ENCODE measurements at regions not wholly inside any gene's neighbourhood (a gene's known extent, or its start where the extent isn't known, plus 50 kb on each side); places are given as distances from the start of the nearest gene placed in this dataset.

GRCh38 chr7:68547181-68547580, 1051.1 kb upstream of the AUTS2 start:
- no peak for TF ChIP-seq POLR2AphosphoS5 (IDR thresholded peaks at IDR 0.05; ENCODE audit: low read depth)
- TF ChIP-seq ZNF114 (CRISPR knock-in tag; IDR thresholded peaks at IDR 0.05), result no peak
- TF ChIP-seq NANOG (IDR thresholded peaks at IDR 0.05; ENCODE audit: borderline replicate concordance), result no peak
- TF ChIP-seq EZH2 (IDR thresholded peaks at IDR 0.05; ENCODE audit: low read depth, unreplicated experiment), result no peak
- no peak for TF ChIP-seq EZH2phosphoT487 (IDR thresholded peaks at IDR 0.05; ENCODE audit: unreplicated experiment)
- TF ChIP-seq REST (IDR thresholded peaks at IDR 0.05; ENCODE audit: unreplicated experiment), result no peak
- TF ChIP-seq ZNF331 (CRISPR knock-in tag; IDR thresholded peaks at IDR 0.05; ENCODE audit: low read depth), result no peak
- TF ChIP-seq ETS1 (IDR thresholded peaks at IDR 0.05), result no peak
- no peak for TF ChIP-seq CREB1 (CRISPR knock-in tag; IDR thresholded peaks at IDR 0.05; ENCODE audit: low read depth)
- no peak for TF ChIP-seq ZNF462 (CRISPR knock-in tag; IDR thresholded peaks at IDR 0.05)
- TF ChIP-seq STAT1 (IDR thresholded peaks at IDR 0.05; ENCODE audit: unreplicated experiment), result no peak
- Mint-ChIP-seq H3K36me3 (ENCODE audit: low read depth) (peaks cover 35% of the 10 kb centered on the region), H3K27ac (no peak overlapping the region), H3K27me3 (ENCODE audit: insufficient read depth, low read depth, poor library complexity) (peaks cover 4% of the 10 kb centered on the region), H3K9me3 (peaks cover 85% of the 10 kb centered on the region), H3K4me1 (no peaks in the 10 kb centered on the region), H3K4me3 (no peak overlapping the region)
- Histone ChIP-seq H3K4me3 (no peak overlapping the region), H3K27me3 (ENCODE audit: insufficient read depth) (no peaks in the 10 kb centered on the region), H3K4me2 (no peak overlapping the region), H2AFZ (no peak overlapping the region), H4K20me1 (replicated peaks; ENCODE audit: insufficient read depth) (no peaks in the 10 kb centered on the region), H3K9me2 (ENCODE audit: insufficient read depth) (no peaks in the 10 kb centered on the region), H3F3A (replicated peaks; ENCODE audit: low read depth) (no peaks in the 10 kb centered on the region), H3K36me3 (ENCODE audit: insufficient read depth) (no peaks in the 10 kb centered on the region; the same call in 1 of the 2 replicates), H3K27ac (ENCODE audit: low read depth) (no peak overlapping the region), H3K79me2 (replicated peaks; ENCODE audit: insufficient read depth) (no peaks in the 10 kb centered on the region), H3K4me1 (ENCODE audit: insufficient read depth) (no peaks in the 10 kb centered on the region)
- ATAC-seq (no peak), DNase-seq (ENCODE audit: low spot score) (no peak)
